ENCODE measurements at regions not wholly inside any gene's neighbourhood (a gene's known extent, or its start where the extent isn't known, plus 50 kb on each side); places are given as distances from the start of the nearest gene placed in this dataset.
"Not testable (repeated sequence)": the region's sequence is repeated elsewhere in the genome, so short reads cannot be mapped to it uniquely, and the experiment has no call there.

DNA sequence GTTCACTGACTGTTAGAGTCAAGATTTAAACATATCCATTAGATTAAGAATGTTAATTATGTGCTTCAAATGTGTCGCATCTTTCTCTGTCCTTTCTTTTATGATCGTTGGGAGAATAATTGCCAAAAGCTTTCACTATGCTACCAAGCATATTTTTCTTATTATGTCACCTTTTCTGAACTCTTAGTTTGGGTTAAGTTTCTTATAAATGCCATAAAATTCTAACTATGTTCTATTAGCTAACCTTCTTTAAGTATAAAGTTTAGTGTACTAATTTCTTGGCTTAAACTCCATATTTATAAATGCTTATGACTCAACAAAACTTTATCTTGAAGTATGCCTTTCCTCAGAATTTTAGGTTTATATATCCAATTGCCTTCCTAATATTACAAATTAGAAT is 1759.4 kb downstream of the PCDH9 start:
- no peak for DNase-seq

DNA sequence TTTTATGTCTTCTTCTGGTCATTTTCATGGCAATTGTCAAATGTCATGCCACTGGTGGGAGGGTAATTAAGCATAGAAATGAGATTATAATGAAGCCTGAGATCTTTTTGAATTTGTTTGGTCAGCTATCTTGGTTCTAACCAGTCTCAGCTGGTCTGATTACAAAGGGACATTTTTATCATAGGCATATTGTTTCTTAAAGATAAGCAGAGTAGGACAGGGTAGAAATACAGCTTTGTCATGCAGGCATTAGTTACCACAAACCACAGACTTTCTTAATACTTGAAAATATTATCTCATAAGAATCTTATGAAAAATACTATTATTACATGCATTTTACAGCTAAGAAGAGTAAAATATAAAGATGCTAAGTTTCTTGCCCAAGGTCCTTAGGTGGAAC is 1761.5 kb downstream of the PCDH9 start:
- no peak for DNase-seq

DNA sequence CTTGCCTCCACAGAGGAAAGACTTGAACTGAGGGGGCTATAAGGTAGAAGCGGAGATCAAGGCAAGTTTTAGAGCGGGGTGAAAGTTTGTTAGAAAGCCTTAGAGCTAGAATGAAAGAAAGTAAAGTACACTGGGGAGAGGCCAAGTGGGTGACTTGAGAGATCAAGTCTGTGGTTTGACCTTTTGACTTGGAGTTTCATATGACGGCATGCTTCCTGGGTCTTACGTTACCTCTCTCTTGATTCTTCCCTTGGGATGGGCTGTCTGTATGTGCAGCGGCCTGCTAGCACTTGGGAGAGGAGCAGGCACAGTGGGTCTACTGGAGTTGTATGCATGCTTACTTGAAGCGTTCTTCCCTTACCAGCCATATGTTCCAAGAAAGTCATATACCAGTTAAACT is 1768.5 kb downstream of the PCDH9 start:
- DNase-seq: no peak

DNA sequence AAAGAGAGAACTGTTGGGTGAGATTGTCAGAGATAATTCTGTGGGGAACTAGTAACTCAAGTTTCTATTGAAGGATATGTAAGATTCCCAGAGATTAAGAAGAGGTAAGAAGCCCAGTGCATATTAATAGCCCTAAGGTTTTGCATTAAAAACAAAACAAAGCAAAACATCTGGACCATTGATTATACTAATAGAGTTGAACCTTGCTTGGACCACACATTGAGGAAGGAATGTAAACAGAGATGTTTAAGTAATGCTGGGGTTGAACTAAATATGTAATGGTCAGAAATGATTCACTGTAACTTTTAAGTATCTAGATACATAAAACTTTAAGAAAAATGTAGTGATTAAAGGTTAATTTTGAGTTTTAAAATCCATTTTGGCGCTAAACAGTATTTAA is 1770.0 kb downstream of the PCDH9 start:
- DNase-seq: no peak

DNA sequence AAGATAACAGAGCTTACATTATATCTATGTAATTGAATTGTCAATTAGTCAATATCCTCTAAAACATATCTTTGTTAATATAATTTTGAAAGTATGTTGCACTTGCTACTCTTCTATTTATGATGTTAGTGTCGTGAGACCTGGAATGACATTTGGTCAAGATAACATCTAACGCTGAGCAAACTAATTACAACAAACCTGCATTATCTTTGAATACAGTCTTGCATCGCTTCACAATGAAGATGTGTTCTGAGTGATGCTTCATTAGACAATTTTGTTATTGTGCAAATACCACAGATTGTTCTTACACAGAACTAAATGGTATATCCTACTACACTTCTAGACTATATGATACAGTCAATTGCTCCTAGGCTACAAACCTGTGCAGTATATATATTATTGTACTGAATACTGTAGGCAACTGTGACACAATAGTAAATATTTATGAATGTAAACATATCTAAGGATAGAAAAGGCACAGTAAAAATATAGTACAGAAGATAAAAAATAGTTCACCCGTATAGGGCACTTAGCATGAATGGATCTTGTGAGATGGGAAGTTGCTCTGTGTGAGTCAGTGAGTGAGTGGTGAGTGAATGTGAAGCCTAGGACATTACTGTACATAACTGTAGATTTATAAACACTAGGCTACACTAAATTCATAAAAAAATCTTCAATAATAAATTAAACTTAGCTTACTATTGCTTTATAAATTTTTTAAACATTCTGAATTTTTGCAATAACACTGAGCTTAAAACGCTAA is 1773.8 kb downstream of the PCDH9 start:
- DNase-seq: no peak

DNA sequence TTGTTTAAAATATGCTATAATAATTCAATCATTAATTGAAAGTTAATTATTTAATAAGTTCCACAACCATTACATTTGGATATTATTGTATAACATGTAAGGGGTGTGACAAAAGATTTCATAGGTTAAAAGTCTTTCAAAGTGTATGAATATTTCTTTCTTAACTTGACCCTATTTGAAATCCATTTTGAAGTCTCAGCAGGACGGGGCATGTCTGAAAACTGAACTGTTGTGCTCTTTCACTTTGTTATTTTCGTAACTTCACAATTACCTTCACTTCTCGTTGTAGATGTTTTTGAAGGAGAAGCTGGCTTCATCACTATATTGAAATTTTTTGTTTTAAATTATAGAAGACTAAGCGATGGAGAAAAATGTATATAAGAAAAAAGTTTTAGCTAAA is 1775.7 kb downstream of the PCDH9 start:
- DNase-seq: no peak

DNA sequence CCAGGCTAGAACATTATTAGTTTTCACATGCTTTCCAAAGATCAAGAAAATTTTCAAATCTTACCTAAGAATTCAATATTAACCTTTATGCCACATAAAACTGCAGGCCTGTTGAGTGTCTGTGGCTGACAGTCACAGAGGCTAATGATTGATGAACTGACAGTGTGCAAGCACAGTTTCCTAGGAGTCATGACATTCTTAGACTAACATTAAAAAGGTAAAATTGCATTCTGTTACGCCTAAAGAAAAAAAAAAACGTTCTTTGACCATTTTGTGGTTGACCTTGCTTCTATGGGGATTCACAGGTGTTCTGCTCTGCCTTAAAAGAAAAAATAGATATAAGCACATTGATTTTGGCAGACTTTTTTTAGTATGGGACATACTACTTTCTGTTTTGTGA is 1776.2 kb downstream of the PCDH9 start:
- DNase-seq: no peak

DNA sequence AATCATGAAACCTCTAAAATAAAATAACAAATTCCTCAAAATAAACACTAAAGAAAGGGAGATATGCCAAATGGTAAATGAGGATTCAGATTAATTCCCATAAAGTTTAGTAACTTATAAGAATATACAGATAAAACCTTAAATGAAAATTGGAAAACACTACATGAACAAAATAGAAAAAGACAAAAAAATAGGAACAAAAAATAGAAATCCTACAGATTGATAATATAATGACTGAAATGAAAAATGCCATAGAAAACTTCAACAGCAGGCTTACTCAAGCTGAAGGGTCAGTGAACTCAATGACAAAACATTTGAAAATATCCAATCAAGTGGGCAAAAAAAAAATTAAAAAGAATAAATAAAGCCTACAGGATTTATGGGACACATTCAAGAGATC is 1784.8 kb downstream of the PCDH9 start:
- no peak for DNase-seq

DNA sequence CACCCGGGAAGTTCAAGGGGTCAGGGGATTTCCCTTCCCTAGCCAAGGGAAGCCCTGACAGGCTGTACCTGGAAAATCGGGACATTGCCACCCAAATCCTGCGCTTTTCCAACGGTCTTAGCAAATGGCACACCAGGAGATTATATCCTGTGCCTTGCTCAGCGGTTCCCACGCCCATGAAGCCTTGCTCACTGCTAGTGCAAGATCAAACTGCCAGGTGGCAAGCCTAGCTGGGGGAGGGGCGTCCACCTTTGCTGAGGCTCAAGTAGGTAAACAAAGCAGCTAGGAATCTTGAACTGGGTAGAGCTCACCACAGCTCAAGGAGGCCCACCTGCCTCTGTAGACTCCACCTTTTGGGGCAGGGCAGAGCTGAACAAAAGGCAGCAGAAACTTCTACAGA is 1794.5 kb downstream of the PCDH9 start:
- DNase-seq: no peak

DNA sequence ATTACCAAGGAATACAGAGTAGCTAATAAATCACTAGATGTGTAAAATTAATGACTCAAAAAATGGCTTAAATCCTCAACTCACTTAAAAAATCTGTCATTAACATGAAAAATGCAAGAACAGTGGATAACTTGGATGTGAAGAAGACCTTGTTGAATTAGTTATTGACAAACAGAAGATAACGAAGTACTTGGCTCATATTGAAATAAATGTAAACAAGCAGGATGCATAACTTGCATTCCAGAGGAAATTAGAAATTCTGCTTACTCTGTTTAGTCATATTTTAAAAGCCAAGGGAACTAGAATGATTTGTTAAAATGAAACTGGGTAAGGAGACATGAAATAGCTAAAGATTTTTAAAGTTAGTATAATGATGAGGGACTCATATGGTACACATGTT is 1812.2 kb downstream of the PCDH9 start:
- DNase-seq: no peak

DNA sequence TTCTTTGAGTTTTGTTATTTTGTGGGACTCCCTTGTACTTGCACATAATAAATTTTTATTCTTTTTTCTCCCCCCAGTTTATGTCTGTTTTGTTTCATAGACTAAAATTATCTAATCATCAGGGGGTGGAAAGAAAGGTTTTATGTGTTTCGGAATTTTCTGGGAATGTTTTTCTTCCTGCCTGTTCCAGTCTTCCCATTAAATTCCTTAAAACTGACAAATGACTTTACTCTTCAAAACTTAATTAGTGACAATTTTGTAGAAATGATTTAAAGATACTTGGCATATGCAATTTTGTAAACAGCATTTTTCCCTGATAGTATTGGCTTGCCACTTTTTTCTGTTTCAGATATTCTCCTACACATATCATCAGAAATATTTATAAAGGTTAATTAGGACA is 1813.4 kb downstream of the PCDH9 start:
- DNase-seq: no peak

DNA sequence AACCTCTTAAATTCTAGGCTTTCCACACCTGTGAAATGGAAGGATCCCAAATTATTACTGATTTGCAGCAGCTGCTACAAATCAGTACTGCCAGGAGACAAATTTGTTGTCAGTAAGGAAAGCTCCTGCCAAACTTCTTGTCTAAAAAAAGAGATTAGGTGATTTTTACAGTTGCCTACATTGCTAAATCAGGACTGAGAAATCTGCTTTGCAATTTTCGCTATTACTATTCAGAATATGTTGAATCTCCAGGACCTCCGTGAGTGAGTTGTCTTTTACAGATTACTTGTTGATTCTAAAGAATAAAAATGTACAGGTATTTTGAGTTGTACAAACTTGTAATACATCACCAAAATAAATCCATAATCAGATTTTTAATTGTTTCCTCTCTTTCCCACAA is 1815.9 kb downstream of the PCDH9 start:
- DNase-seq: no peak

DNA sequence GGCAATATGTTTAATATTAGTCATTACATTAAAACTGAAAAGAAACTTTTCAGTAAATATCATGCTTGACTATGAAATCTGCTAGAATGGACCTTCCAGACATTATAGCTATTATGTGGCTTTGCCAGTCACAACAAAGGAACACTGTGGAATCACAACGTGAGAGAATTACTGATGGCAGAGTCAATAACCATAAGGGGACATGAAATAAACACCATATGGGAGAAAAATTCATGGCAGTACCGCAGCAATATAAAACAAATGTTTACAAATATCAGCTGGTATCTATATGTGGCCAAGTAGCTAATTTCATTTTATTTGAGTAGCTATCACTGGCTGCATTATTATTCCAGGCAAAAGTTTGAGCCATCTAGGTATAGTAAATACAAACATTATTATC is 1818.6 kb downstream of the PCDH9 start:
- DNase-seq: no peak

DNA sequence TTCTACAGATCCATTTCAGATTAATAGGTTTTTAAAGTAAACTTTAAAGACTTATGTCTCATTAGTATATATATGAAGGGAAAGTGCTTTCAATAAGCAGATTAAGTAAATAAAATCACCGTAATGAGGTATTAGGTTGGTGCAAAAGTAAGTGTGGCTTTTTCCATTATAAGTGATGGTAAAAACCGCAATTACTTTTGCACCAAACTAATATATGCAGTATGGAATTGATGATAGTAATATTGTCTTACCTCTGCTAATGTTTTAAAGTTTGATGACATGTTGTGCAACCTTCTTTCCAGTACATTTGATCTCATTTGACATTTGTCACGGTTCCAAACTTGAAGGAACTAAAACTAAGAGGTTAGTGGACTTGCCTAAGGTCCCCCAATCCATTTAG is 1819.3 kb downstream of the PCDH9 start:
- no peak for DNase-seq

DNA sequence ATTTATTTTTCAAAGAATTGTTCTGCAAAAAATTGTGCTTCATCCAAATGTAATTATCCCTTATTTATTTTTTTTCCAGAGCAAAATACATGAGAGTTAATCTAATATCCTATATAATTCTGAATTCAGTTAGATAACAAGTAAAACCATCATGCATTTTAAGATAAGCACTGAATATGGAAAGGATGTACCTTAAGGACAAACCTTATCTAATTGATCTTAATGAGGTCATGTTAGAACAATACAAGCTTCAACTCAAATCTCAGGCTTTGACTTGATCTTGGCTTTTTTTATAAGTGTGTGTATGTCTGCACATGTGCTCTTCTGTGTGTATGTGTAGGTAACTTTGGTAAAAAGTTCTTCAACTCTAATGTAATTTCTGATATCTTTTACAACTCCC is 1828.8 kb downstream of the PCDH9 start:
- DNase-seq: no peak

DNA sequence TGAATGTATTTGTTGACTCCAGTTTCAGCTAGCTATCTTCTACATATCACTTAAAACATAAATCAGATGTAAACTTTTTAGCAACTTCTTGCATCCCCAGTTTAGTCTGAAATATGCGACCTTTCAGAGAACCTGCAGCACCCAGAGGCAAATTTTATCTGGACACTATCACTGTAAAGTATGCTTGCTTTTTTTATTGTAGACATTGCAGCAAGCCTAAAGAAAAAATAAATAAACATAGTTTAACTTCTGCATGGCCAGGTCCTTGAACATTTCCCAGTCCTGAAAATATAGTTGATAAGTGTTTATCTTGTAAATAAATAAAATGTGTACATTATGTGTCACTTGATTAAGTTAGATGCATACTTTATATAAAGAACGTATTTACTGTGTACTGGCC is 1829.4 kb downstream of the PCDH9 start:
- DNase-seq: no peak

DNA sequence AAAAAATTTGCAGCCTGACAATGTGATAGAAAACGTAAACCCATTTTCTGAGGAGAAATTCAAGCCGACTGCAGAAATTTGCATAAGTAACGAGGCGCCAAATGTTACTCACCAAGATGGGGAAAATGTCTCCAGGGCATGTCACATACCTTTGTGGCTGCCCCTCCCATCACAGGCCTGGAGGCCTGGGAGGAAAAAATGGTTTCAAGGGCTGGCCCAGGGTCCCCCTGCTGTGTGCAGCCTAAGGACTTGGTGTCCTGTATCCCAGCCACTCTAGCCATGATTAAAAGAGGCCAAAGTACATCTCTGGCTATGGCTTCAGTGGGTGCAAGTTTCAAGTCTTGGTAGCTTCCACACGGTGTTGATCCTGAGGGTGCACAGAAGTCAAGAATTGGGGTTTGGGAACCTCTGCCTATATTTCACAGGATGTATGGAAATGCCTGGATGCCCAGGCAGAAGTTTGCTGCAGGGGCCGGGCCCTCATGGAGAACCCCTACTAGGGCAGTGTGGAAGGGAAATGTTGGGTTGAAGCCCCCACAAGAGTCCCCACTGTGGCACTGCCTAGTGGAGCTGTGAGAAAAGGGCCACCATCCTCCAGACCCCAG is 1842.3 kb downstream of the PCDH9 start:
- no peak for DNase-seq

DNA sequence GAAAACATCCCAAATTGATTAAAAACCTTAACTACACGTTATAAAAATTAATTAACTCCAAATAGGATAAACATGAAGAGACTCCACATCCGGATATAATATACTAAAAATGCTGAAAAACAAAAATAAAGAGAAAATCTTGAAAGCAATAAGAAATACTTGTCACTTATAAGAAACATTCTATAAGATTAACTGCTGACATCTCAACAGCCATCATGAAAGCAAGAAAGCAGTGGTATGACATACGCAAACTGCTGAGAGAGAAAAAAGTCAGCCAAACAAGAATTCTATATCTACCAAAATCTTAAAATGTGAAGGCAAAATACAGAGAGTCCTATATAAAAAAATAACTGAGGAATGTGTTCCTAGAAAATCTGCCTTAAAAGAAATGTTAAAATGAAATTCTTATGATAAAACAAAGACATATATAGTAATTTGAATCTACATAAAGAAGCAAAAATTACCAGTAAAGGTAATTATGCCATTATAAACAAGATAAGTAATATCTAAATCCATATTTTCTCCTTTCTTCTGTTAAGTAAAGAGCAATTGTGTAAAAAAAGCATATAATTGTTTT is 1851.1 kb downstream of the PCDH9 start:
- no peak for DNase-seq

DNA sequence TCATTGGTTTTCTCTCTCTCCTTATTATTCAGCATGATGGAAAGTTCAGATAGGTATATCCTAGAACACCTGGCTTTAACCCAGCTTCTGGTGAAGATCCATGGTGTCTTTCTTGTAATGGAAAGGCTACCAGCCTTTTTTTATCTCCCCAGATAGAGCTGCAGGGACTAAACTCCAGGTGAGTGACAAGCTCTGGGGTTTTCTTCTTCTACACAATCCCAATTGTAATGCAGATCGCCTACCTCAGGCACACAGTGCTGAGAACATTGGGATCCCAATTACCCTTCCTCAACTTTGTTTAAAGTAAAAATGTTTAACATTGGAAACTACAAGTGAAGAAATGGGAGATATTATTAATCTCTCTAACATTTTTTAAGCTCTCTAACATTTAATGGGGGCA is 1851.7 kb downstream of the PCDH9 start:
- no peak for DNase-seq

DNA sequence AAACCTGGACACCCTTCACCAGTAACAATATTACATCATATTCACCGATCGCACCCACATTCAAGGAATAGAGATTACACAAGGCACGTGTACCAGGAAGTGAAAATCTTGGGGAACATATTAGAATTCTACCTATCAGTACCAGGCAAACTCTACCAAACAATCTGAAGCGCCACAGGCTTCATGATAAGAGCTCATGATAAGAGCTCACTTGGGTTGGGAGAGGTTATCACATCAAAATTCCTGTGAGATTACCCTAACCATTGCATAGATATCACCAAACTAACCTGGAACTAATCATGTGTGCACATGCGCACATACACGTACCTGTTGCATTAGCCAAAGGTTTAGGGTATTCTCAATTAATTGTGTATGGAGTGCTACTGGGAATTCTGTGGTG is 1861.3 kb downstream of the PCDH9 start:
- DNase-seq: no peak

DNA sequence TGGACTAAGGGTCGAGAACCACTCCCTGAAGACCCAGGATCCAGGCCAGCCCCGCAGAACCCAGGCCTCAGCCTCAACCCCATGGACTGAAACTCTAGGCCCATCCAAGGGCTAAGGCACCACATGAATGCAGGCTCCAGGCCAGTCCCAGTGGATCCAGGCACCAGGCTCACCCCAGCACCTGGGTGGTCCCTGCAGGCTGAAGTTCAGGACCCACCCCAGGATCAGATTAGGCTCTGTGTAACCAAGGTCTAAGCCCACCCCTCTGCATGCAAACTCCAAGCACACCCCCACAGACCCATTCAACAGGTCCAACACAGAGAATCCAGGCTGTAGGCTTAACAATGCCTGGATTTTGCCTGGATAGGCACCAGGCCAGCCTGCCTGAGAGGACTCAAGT is 1876.2 kb downstream of the PCDH9 start:
- no peak for DNase-seq

DNA sequence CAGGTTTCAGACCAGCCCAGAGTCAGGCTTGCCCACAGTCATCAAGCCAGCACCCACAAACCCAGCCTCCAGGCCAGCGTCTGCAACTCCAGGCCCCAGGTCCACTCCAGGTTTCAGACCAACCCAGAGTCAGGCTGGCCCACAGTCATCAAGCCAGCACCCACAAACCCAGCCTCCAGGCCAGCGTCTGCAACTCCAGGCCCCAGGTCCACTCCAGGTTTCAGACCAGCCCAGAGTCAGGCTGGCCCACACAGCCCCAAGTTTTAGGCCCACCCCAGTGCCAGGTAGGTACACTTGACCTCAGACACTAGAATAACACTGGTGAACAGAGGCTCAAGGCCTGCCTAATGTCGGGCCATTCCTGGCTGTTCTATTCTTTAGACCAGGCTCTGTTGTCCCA is 1877.0 kb downstream of the PCDH9 start:
- not testable (repeated sequence) for DNase-seq

DNA sequence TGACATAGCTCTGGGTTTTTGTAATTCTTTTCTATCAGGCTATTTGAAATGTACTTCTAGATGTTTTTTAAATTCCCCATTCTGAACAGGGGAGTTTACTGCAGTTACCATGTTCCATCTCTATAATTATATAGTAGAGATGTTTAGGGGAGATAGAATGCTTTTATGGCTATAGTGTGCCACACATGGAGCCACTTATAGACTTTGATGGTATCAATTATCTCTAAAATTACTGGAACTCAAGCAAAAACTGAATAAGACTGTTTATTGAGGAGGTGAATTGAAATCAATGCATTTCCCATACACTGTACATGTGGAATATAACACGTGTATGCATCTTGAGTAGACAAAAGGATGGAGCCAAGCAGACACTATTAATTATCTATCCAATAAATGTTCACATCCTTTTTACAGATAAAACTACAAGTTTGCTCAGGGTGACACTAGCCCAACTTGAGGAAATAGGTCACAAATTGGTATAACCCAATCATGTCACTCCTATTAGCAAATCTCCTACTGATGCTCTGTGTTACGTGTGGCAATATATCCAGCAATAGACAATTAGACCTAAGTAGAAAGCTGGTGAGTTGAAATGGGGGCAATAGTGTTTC is 1882.6 kb downstream of the PCDH9 start:
- DNase-seq: no peak
